Neural crest cell (in vitro differentiated cells): ENCODE measurements at regions not wholly inside any gene's neighbourhood (a gene's known extent, or its start where the extent isn't known, plus 50 kb on each side); places are given as distances from the start of the nearest gene placed in this dataset.

Source experiments
- DNase-seq: peaks from one replicate; pipeline ENCODE4 v3.0.0; 2021; ENCODE audit warnings: low read depth, mixed read lengths, low spot score
- H3K27ac Mint-ChIP-seq: one replicate; pipeline ENCODE4 v1.8.0; 2021; ENCODE audit warnings: mild to moderate bottlenecking, mixed read lengths; ENCODE audit not compliant: unreplicated experiment
- H3K27me3 Mint-ChIP-seq: 2 replicates; pipeline ENCODE4 v1.8.0; 2021; ENCODE audit warnings: low read depth, mild to moderate bottlenecking, mixed read lengths
- H3K36me3 Mint-ChIP-seq: 2 replicates; pipeline ENCODE4 v1.8.0; 2021; ENCODE audit warnings: low read depth, mild to moderate bottlenecking, mixed read lengths
- H3K4me1 Mint-ChIP-seq: 2 replicates; pipeline ENCODE4 v1.8.0; 2021; ENCODE audit warnings: mixed read lengths
- H3K4me3 Mint-ChIP-seq: one replicate; pipeline ENCODE4 v1.8.0; 2021; ENCODE audit warnings: mild to moderate bottlenecking, mixed read lengths
- H3K9me3 Mint-ChIP-seq: 2 replicates; pipeline ENCODE4 v1.8.0; 2021; ENCODE audit warnings: mixed read lengths
- TF ChIP-seq, protein P1 (sequence below): fragments of 200-600 bp; sonication (generic); conservative IDR thresholded peaks from 2 replicates; pipeline ENCODE4 v1.5.0; 2021; ENCODE audit warnings: antibody characterized with exemption, mild to moderate bottlenecking

- TF ChIP-seq, protein P1, sequence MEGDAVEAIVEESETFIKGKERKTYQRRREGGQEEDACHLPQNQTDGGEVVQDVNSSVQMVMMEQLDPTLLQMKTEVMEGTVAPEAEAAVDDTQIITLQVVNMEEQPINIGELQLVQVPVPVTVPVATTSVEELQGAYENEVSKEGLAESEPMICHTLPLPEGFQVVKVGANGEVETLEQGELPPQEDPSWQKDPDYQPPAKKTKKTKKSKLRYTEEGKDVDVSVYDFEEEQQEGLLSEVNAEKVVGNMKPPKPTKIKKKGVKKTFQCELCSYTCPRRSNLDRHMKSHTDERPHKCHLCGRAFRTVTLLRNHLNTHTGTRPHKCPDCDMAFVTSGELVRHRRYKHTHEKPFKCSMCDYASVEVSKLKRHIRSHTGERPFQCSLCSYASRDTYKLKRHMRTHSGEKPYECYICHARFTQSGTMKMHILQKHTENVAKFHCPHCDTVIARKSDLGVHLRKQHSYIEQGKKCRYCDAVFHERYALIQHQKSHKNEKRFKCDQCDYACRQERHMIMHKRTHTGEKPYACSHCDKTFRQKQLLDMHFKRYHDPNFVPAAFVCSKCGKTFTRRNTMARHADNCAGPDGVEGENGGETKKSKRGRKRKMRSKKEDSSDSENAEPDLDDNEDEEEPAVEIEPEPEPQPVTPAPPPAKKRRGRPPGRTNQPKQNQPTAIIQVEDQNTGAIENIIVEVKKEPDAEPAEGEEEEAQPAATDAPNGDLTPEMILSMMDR: no peak
- H3K36me3 Mint-ChIP-seq: no peaks in the 10 kb centered on the region
- no peak overlapping the region for H3K27ac Mint-ChIP-seq
- no peaks in the 10 kb centered on the region for H3K27me3 Mint-ChIP-seq
- no peak for DNase-seq
- no peaks in the 10 kb centered on the region for H3K4me1 Mint-ChIP-seq
- no peak overlapping the region for H3K4me3 Mint-ChIP-seq
- peaks cover 8% of the 10 kb centered on the region for H3K9me3 Mint-ChIP-seq
These were observed 184.5 kb upstream of the LRP1B start for GRCh38 chr2:142315346-142315745.

DNA sequence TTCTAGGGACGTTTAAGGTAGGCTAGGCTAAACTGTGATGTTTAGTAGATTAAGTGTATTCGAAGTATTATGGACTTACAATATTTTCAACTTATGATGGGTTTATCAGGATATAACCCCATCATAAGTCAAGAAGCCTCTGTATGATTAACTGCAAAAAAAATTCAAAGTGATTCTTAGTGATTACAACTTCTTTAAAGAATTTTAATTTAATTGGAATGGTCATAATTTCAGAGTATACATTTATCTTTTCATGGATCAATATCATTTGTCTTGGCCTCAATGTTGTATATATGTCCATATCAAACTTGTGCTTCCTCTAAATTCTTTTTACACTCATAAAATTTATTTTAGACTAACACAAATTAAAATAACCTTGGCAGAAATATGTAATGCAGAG is 183.3 kb upstream of the LRP1B start:
- H3K4me1 Mint-ChIP-seq: no peaks in the 10 kb centered on the region
- H3K4me3 Mint-ChIP-seq: no peak overlapping the region
- peaks cover 2% of the 10 kb centered on the region for H3K36me3 Mint-ChIP-seq
- no peak for DNase-seq
- no peak overlapping the region for H3K27ac Mint-ChIP-seq
- peaks cover 8% of the 10 kb centered on the region for H3K9me3 Mint-ChIP-seq
- TF ChIP-seq, protein P1: no peak
- no peaks in the 10 kb centered on the region for H3K27me3 Mint-ChIP-seq

DNA sequence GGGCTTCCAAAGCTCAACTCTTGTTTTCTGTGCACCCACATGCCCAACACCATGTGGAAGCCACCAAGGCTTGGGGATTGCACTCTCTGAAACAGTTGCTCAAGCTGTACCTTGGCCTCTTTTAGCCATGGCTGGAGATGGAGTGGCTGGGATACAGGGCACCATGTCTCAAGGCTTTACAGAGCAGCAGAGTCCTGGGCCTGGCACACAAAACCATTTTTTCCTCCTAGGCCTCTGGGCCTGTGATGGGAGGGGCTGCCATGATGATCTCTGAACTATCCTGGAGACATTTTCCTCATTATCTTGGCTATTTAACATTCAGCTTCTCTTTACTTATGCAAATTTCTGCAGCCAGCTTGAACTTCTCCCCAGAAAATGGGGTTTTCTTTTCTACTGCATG is 179.7 kb upstream of the LRP1B start:
- H3K9me3 Mint-ChIP-seq: peaks cover 13% of the 10 kb centered on the region
- peaks cover 2% of the 10 kb centered on the region for H3K36me3 Mint-ChIP-seq
- no peaks in the 10 kb centered on the region for H3K27me3 Mint-ChIP-seq
- no peak for DNase-seq
- no peak overlapping the region for H3K4me3 Mint-ChIP-seq
- TF ChIP-seq, protein P1: no peak
- H3K27ac Mint-ChIP-seq: no peak overlapping the region
- no peaks in the 10 kb centered on the region for H3K4me1 Mint-ChIP-seq

GRCh38 chr2:142308744-142309143 is 177.9 kb upstream of the LRP1B start:
- H3K36me3 Mint-ChIP-seq: peaks cover 2% of the 10 kb centered on the region
- peaks cover 11% of the 10 kb centered on the region for H3K9me3 Mint-ChIP-seq
- TF ChIP-seq, protein P1: no peak
- no peak overlapping the region for H3K4me3 Mint-ChIP-seq
- no peaks in the 10 kb centered on the region for H3K27me3 Mint-ChIP-seq
- H3K4me1 Mint-ChIP-seq: no peaks in the 10 kb centered on the region
- no peak overlapping the region for H3K27ac Mint-ChIP-seq
- no peak for DNase-seq

DNA sequence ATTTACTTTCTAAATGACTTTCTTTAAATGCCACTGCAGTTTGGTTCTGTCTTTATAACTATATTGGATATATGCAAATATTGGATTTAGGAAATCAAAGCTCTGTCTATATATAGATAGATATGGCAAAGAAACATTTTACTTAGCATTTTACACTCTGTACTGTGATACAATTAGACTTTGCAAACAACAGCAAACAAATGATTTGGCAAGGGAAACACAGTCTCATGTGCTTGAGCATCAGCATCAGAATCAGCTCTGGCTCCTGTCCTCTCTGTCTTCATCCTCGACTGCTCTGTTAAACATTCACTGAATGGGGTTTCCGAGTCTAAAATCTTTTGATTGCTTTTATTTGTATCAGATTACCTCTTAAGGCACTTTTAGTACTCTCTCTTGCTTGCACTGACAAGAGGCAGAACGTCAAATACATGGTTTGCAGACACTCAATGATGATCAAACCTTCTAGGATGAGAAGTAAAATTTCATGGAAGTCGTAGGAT is 176.8 kb upstream of the LRP1B start:
- peaks cover 10% of the 10 kb centered on the region for H3K9me3 Mint-ChIP-seq
- no peak overlapping the region for H3K27ac Mint-ChIP-seq
- H3K27me3 Mint-ChIP-seq: no peaks in the 10 kb centered on the region
- H3K36me3 Mint-ChIP-seq: peaks cover 2% of the 10 kb centered on the region
- no peak for DNase-seq
- H3K4me1 Mint-ChIP-seq: no peaks in the 10 kb centered on the region
- TF ChIP-seq, protein P1: no peak
- H3K4me3 Mint-ChIP-seq: no peak overlapping the region

DNA sequence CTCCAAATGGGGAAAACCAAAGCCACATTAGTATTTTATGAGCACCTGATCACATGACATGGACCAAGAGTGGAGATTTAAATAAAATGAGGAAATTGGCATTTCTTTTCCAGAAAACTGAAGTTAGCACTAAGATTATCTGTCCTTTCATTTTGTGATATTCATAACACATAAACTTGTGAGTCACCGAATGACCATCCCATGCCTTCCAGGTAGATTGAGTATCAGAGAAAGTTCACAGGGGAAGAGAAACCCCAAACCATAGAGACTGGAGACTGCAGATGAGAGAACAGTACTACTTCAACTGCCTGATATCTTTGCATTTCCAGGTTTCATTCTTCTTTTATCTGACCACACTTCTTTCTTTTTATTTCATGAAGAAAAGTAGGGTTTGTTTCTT is 176.3 kb upstream of the LRP1B start:
- Mint-ChIP-seq H3K4me1 (no peaks in the 10 kb centered on the region), H3K36me3 (peaks cover 2% of the 10 kb centered on the region), H3K27me3 (no peaks in the 10 kb centered on the region), H3K9me3 (peaks cover 10% of the 10 kb centered on the region), H3K27ac (no peak overlapping the region), H3K4me3 (no peak overlapping the region)
- TF ChIP-seq, protein P1: no peak
- DNase-seq: no peak
